ENCODE measurements at regions not wholly inside any gene's neighbourhood (a gene's known extent, or its start where the extent isn't known, plus 50 kb on each side); places are given as distances from the start of the nearest gene placed in this dataset.

- in situ Hi-C loops (cut with MboI; ENCODE audit: low sequenced_read_pairs in 4 of 4) = no loop called here
- no peak for TF ChIP-seq POLR2A (IDR thresholded peaks at IDR 0.05)
- no peak for TF ChIP-seq CTCF (IDR thresholded peaks at IDR 0.05 in 4 of 5, conservative IDR thresholded peaks at IDR 0.05 in 1 of 5)
- Histone ChIP-seq H3K9me3 (no peaks in the 10 kb centered on the region), H3K27ac (peak overlapping the region in 1 of 4 donors; percentile 43), H3K36me3 (no peaks in the 10 kb centered on the region), H3K4me1 (peaks cover 35 to 39% of the 10 kb centered on the region in 2 donors), H3K27me3 (no peaks in the 10 kb centered on the region), H3K4me3 (no peak overlapping the region)
- peak; percentile 20 to 25 for ATAC-seq
- intact Hi-C loops (cut with DNase I; ENCODE audit: low total_unique reads) = no loop called here
- peak in 1 of 2 donors; percentile 48 for DNase-seq
These were observed 288.2 kb upstream of the ZMIZ1 start for GRCh38 chr10:78780551-78780961.

GRCh38 chr10:78781251-78781913 lies 287.4 kb upstream of the ZMIZ1 start:
- Histone ChIP-seq H3K4me3 (no peak overlapping the region), H3K27ac (no peak overlapping the region), H3K27me3 (no peaks in the 10 kb centered on the region), H3K9me3 (no peaks in the 10 kb centered on the region), H3K36me3 (no peaks in the 10 kb centered on the region), H3K4me1 (peaks cover 29 to 31% of the 10 kb centered on the region in 2 donors)
- intact Hi-C loops (cut with DNase I; ENCODE audit: low total_unique reads) = no loop called here
- no peak for TF ChIP-seq POLR2A (IDR thresholded peaks at IDR 0.05)
- TF ChIP-seq CTCF (IDR thresholded peaks at IDR 0.05 in 4 of 5, conservative IDR thresholded peaks at IDR 0.05 in 1 of 5) = no peak
- in situ Hi-C loops (cut with MboI; ENCODE audit: low sequenced_read_pairs in 4 of 4) = no loop called here
- DNase-seq (no peak), ATAC-seq (no peak)

- Histone ChIP-seq H3K9me3 (no peaks in the 10 kb centered on the region), H3K4me3 (no peak overlapping the region), H3K36me3 (no peaks in the 10 kb centered on the region), H3K27ac (no peak overlapping the region), H3K27me3 (no peaks in the 10 kb centered on the region), H3K4me1 (peaks cover 25 to 26% of the 10 kb centered on the region in 2 donors)
- ATAC-seq (no peak), DNase-seq (no peak)
- intact Hi-C loops (cut with DNase I; ENCODE audit: low total_unique reads) = no loop called here
- TF ChIP-seq POLR2A (IDR thresholded peaks at IDR 0.05) (no peak), CTCF (IDR thresholded peaks at IDR 0.05 in 4 of 5, conservative IDR thresholded peaks at IDR 0.05 in 1 of 5) (no peak)
- in situ Hi-C loops (cut with MboI; ENCODE audit: low sequenced_read_pairs in 4 of 4) = no loop called here
These were observed 286.8 kb upstream of the ZMIZ1 start for GRCh38 chr10:78781991-78782390.

GRCh38 chr10:78782441-78782840 lies 286.3 kb upstream of the ZMIZ1 start:
- in situ Hi-C loops (cut with MboI; ENCODE audit: low sequenced_read_pairs in 4 of 4) = no loop called here
- TF ChIP-seq POLR2A (IDR thresholded peaks at IDR 0.05) (no peak), CTCF (IDR thresholded peaks at IDR 0.05 in 4 of 5, conservative IDR thresholded peaks at IDR 0.05 in 1 of 5) (no peak)
- intact Hi-C loops (cut with DNase I; ENCODE audit: low total_unique reads) = no loop called here
- H3K27ac ChIP-seq = no peak overlapping the region
- H3K9me3 ChIP-seq = no peaks in the 10 kb centered on the region
- H3K4me3 ChIP-seq = no peak overlapping the region
- no peak for ATAC-seq
- no peak for DNase-seq
- H3K36me3 ChIP-seq = no peaks in the 10 kb centered on the region
- H3K27me3 ChIP-seq = no peaks in the 10 kb centered on the region
- peaks cover 21% of the 10 kb centered on the region in 2 donors for H3K4me1 ChIP-seq

- H3K27me3 ChIP-seq = no peaks in the 10 kb centered on the region
- in situ Hi-C loops (cut with MboI; ENCODE audit: low sequenced_read_pairs in 4 of 4) (no loop called here), intact Hi-C loops (cut with DNase I; ENCODE audit: low total_unique reads) (no loop called here)
- no peak for DNase-seq
- H3K36me3 ChIP-seq = no peaks in the 10 kb centered on the region
- H3K4me3 ChIP-seq = no peak overlapping the region
- ATAC-seq = no peak
- H3K27ac ChIP-seq = no peak overlapping the region
- H3K4me1 ChIP-seq = peaks cover 8% of the 10 kb centered on the region in 2 donors
- H3K9me3 ChIP-seq = no peaks in the 10 kb centered on the region
- TF ChIP-seq POLR2A (IDR thresholded peaks at IDR 0.05) (no peak), CTCF (IDR thresholded peaks at IDR 0.05 in 4 of 5, conservative IDR thresholded peaks at IDR 0.05 in 1 of 5) (no peak)
These were observed 285.0 kb upstream of the ZMIZ1 start for GRCh38 chr10:78783753-78784152.

Measured in gastrocnemius medialis (tissue), 4 donors.